ENCODE measurements at regions not wholly inside any gene's neighbourhood (a gene's known extent, or its start where the extent isn't known, plus 50 kb on each side); places are given as distances from the start of the nearest gene placed in this dataset.

DNA sequence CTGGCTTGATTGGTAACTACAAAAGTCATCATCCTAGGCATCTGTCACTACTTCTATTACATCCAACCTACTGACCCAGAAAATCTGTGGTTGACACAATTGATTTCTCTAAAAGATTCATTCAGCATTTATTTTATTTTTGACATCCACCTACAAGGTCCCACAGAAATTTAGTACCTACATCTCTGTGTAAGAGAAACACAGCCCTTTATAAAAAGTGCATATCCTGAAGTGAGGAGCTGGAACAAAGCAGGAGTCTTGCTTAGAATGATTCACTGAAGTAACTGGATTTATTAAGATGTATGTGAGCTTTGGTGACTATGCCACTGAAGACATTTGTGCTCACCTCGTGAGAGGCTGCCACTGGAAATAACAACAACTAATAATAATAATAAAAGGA, 391.0 kb downstream of the GPAT3 start:
- FAIRE-seq (no peak), DNase-seq (ENCODE audit: low read depth, low spot score) (no peak)
- H3K9ac ChIP-seq (replicated peaks; ENCODE audit: extremely low read depth, insufficient read depth, low read length): no peak overlapping the region
- no peaks in the 10 kb centered on the region for H4K20me1 ChIP-seq (replicated peaks; ENCODE audit: control insufficient read depth, extremely low read depth, insufficient read depth, low read length)
- no peaks in the 10 kb centered on the region for H3K27me3 ChIP-seq (ENCODE audit: control insufficient read depth in 2 of 2, insufficient read depth in 2 of 2, low read length in 2 of 2)
- H3K27ac ChIP-seq (ENCODE audit: insufficient read depth, low read depth, low read length): no peak overlapping the region
- CTCF ChIA-PET: no interaction called here
- H3K36me3 ChIP-seq (ENCODE audit: control insufficient read depth in 2 of 2, extremely low read depth in 1 of 2, insufficient read depth in 2 of 2, low read length in 2 of 2): no peaks in the 10 kb centered on the region
- POLR2A ChIA-PET: no interaction called here
- H3K9me3 ChIP-seq (replicated peaks; ENCODE audit: control insufficient read depth, insufficient read depth, low read length): no peaks in the 10 kb centered on the region
- intact Hi-C loops (cut with micrococcal nuclease): no loop called here
- dilution Hi-C loops (cut with MboI; ENCODE audit: extremely low pct_ligation_motif_present, low sequenced_read_pairs): no loop called here
- H3K4me1 ChIP-seq (ENCODE audit: control insufficient read depth, extremely low read depth, insufficient read depth, low read length): no peaks in the 10 kb centered on the region
- TF ChIP-seq GATA2 (IDR thresholded peaks at IDR 0.05; ENCODE audit: insufficient read depth, insufficient read length, low read depth, low read length) (no peak), EZH2 (IDR thresholded peaks at IDR 0.05; ENCODE audit: borderline replicate concordance, low read depth, low read length, severe bottlenecking) (no peak), POLR2AphosphoS5 (IDR thresholded peaks at IDR 0.05; ENCODE audit: insufficient read depth, low read depth, low read length) (no peak)
- H3K9me1 ChIP-seq (replicated peaks; ENCODE audit: control insufficient read depth, extremely low read depth, insufficient read depth, low read length): no peaks in the 10 kb centered on the region
- no peak overlapping the region for H3K4me3 ChIP-seq (replicated peaks in 1 of 3; ENCODE audit: insufficient read depth in 1 of 3, low read depth in 1 of 3, low read length in 3 of 3)
- BruUV-seq (replicated peaks): no TSS peak
- no peak overlapping the region for H3K4me2 ChIP-seq (ENCODE audit: insufficient read depth, low read length)
- H2AFZ ChIP-seq (ENCODE audit: low read depth, low read length): no peak overlapping the region
- H3K79me2 ChIP-seq (ENCODE audit: control insufficient read depth, insufficient read depth, low read length): no peaks in the 10 kb centered on the region

DNA sequence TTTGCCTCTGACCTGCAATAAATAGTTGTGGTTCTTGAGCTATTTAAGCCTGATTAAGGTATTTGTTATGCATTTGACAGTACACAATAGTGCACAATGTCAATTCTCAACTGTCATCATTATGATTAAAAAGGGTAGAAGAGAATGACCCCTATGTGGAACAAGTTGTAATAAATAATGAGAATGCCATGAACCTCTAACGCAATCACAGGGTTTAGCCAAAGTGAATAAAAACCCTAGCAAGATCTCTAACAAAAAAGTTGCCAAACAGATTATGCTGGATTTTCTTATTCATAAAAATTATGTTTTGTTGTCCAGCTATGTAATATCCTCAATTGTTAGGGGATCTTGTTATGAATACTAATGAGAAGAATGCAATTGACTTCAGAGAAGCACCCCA, 387.4 kb downstream of the GPAT3 start:
- Histone ChIP-seq H3K9me3 (replicated peaks; ENCODE audit: control insufficient read depth, insufficient read depth, low read length) (no peaks in the 10 kb centered on the region), H3K79me2 (ENCODE audit: control insufficient read depth, insufficient read depth, low read length) (no peaks in the 10 kb centered on the region), H3K27ac (ENCODE audit: insufficient read depth, low read depth, low read length) (no peak overlapping the region), H3K9me1 (replicated peaks; ENCODE audit: control insufficient read depth, extremely low read depth, insufficient read depth, low read length) (no peaks in the 10 kb centered on the region), H3K4me1 (ENCODE audit: control insufficient read depth, extremely low read depth, insufficient read depth, low read length) (no peaks in the 10 kb centered on the region), H3K36me3 (ENCODE audit: control insufficient read depth in 2 of 2, extremely low read depth in 1 of 2, insufficient read depth in 2 of 2, low read length in 2 of 2) (no peaks in the 10 kb centered on the region), H3K4me2 (ENCODE audit: insufficient read depth, low read length) (no peak overlapping the region), H2AFZ (ENCODE audit: low read depth, low read length) (no peak overlapping the region), H3K4me3 (replicated peaks in 1 of 3; ENCODE audit: insufficient read depth in 1 of 3, low read depth in 1 of 3, low read length in 3 of 3) (no peak overlapping the region), H3K9ac (replicated peaks; ENCODE audit: extremely low read depth, insufficient read depth, low read length) (no peak overlapping the region), H4K20me1 (replicated peaks; ENCODE audit: control insufficient read depth, extremely low read depth, insufficient read depth, low read length) (no peaks in the 10 kb centered on the region), H3K27me3 (ENCODE audit: control insufficient read depth in 2 of 2, insufficient read depth in 2 of 2, low read length in 2 of 2) (no peaks in the 10 kb centered on the region)
- intact Hi-C loops (cut with micrococcal nuclease): no loop called here
- FAIRE-seq (no peak), DNase-seq (ENCODE audit: low read depth, low spot score) (no peak)
- dilution Hi-C loops (cut with MboI; ENCODE audit: extremely low pct_ligation_motif_present, low sequenced_read_pairs): no loop called here
- TF ChIP-seq, protein P1, sequence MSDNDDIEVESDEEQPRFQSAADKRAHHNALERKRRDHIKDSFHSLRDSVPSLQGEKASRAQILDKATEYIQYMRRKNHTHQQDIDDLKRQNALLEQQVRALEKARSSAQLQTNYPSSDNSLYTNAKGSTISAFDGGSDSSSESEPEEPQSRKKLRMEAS (IDR thresholded peaks at IDR 0.05; ENCODE audit: insufficient read depth, insufficient read length): no peak
- ChIA-PET POLR2A (no interaction called here), CTCF (no interaction called here)
- BruUV-seq (replicated peaks): no TSS peak
